ENCODE measurements at regions not wholly inside any gene's neighbourhood (a gene's known extent, or its start where the extent isn't known, plus 50 kb on each side); places are given as distances from the start of the nearest gene placed in this dataset.
A peak's percentile ranks its signal among the peaks of the same experiment; 100 is the strongest.

DNA sequence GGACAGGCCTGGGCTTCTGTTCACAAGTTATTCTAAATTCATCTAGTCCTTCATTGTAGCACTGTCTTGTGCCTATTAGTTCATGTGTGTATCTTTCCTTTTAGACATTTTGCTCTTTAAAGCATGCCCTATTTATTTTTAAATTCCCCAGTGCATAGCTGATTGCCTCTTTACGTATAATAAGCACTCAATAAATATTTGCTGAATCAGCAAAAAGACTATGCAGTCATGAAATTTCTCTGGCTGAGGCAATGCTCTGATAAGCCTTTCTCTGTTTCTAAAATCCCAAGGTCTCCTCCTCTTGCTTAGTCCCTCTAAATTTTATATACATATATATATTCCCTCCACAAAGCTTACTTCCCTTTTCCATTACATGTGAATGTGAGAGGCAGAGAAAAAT is 315.9 kb upstream of the PCSK5 start:
- H3K4me3 ChIP-seq (ENCODE audit: low read length): no peak overlapping the region
- H3K27me3 ChIP-seq (ENCODE audit: low read depth, low read length): no peaks in the 10 kb centered on the region
- H3K27ac ChIP-seq (ENCODE audit: low read length): no peak overlapping the region
- H3K4me2 ChIP-seq (ENCODE audit: low read length): no peak overlapping the region
- H3K9me3 ChIP-seq (ENCODE audit: insufficient read depth, low read length): no peaks in the 10 kb centered on the region
- no peaks in the 10 kb centered on the region for H4K20me1 ChIP-seq (ENCODE audit: insufficient read depth, low read length)
- no peak overlapping the region for H2AFZ ChIP-seq (ENCODE audit: low read depth, low read length)
- no peaks in the 10 kb centered on the region for H3K36me3 ChIP-seq (replicated peaks; ENCODE audit: low read depth, low read length)
- H3K9ac ChIP-seq (ENCODE audit: low read length): no peak overlapping the region
- H3K4me1 ChIP-seq (ENCODE audit: low read length): no peaks in the 10 kb centered on the region
- no peak for TF ChIP-seq EZH2phosphoT487 (IDR thresholded peaks at IDR 0.05; ENCODE audit: low read depth)
- H3K79me2 ChIP-seq (ENCODE audit: low read length): no peaks in the 10 kb centered on the region

GRCh38 chr9:75582870-75583269 is 307.6 kb upstream of the PCSK5 start:
- no peak for TF ChIP-seq CTCF (IDR thresholded peaks at IDR 0.05; ENCODE audit: low read depth, low read length)
- no peak for TF ChIP-seq EZH2phosphoT487 (IDR thresholded peaks at IDR 0.05; ENCODE audit: low read depth)
- H2AFZ ChIP-seq (ENCODE audit: low read depth, low read length): no peak overlapping the region
- no peaks in the 10 kb centered on the region for H3K36me3 ChIP-seq (replicated peaks; ENCODE audit: low read depth, low read length)
- H3K4me2 ChIP-seq (ENCODE audit: low read length): no peak overlapping the region
- H3K4me1 ChIP-seq (ENCODE audit: low read length): no peaks in the 10 kb centered on the region
- no peak overlapping the region for H3K27ac ChIP-seq (ENCODE audit: low read length)
- no peak overlapping the region for H3K9ac ChIP-seq (ENCODE audit: low read length)
- no peaks in the 10 kb centered on the region for H3K9me3 ChIP-seq (ENCODE audit: insufficient read depth, low read length)
- no peaks in the 10 kb centered on the region for H4K20me1 ChIP-seq (ENCODE audit: insufficient read depth, low read length)
- H3K79me2 ChIP-seq (ENCODE audit: low read length): no peaks in the 10 kb centered on the region
- no peaks in the 10 kb centered on the region for H3K27me3 ChIP-seq (ENCODE audit: low read depth, low read length)
- no peak overlapping the region for H3K4me3 ChIP-seq (ENCODE audit: low read length)

GRCh38 chr9:75588808-75589207 is 301.7 kb upstream of the PCSK5 start:
- TF ChIP-seq EZH2phosphoT487 (IDR thresholded peaks at IDR 0.05; ENCODE audit: low read depth) (no peak), CTCF (IDR thresholded peaks at IDR 0.05; ENCODE audit: low read depth, low read length) (peak; percentile 22; the same call in 1 of the 2 replicates)
- H3K4me1 ChIP-seq (ENCODE audit: low read length): no peaks in the 10 kb centered on the region
- no peak overlapping the region for H2AFZ ChIP-seq (ENCODE audit: low read depth, low read length)
- no peaks in the 10 kb centered on the region for H3K27me3 ChIP-seq (ENCODE audit: low read depth, low read length)
- no peak overlapping the region for H3K4me3 ChIP-seq (ENCODE audit: low read length)
- H3K36me3 ChIP-seq (replicated peaks; ENCODE audit: low read depth, low read length): no peaks in the 10 kb centered on the region
- no peak overlapping the region for H3K9ac ChIP-seq (ENCODE audit: low read length)
- no peaks in the 10 kb centered on the region for H3K9me3 ChIP-seq (ENCODE audit: insufficient read depth, low read length)
- H4K20me1 ChIP-seq (ENCODE audit: insufficient read depth, low read length): no peaks in the 10 kb centered on the region
- no peaks in the 10 kb centered on the region for H3K79me2 ChIP-seq (ENCODE audit: low read length)
- H3K4me2 ChIP-seq (ENCODE audit: low read length): no peak overlapping the region
- H3K27ac ChIP-seq (ENCODE audit: low read length): no peak overlapping the region

- H3K4me2 ChIP-seq (ENCODE audit: low read length): no peak overlapping the region
- no peak overlapping the region for H2AFZ ChIP-seq (ENCODE audit: low read depth, low read length)
- H3K4me3 ChIP-seq (ENCODE audit: low read length): no peak overlapping the region
- no peaks in the 10 kb centered on the region for H4K20me1 ChIP-seq (ENCODE audit: insufficient read depth, low read length)
- no peak overlapping the region for H3K27ac ChIP-seq (ENCODE audit: low read length)
- no peaks in the 10 kb centered on the region for H3K79me2 ChIP-seq (ENCODE audit: low read length)
- no peak overlapping the region for H3K9ac ChIP-seq (ENCODE audit: low read length)
- no peaks in the 10 kb centered on the region for H3K36me3 ChIP-seq (replicated peaks; ENCODE audit: low read depth, low read length)
- no peaks in the 10 kb centered on the region for H3K27me3 ChIP-seq (ENCODE audit: low read depth, low read length)
- no peaks in the 10 kb centered on the region for H3K9me3 ChIP-seq (ENCODE audit: insufficient read depth, low read length)
- TF ChIP-seq CTCF (IDR thresholded peaks at IDR 0.05; ENCODE audit: low read depth, low read length): no peak
- TF ChIP-seq EZH2phosphoT487 (IDR thresholded peaks at IDR 0.05; ENCODE audit: low read depth): no peak
- no peaks in the 10 kb centered on the region for H3K4me1 ChIP-seq (ENCODE audit: low read length)
Observed at GRCh38 chr9:75589497-75589896, 301.0 kb upstream of the PCSK5 start.

DNA sequence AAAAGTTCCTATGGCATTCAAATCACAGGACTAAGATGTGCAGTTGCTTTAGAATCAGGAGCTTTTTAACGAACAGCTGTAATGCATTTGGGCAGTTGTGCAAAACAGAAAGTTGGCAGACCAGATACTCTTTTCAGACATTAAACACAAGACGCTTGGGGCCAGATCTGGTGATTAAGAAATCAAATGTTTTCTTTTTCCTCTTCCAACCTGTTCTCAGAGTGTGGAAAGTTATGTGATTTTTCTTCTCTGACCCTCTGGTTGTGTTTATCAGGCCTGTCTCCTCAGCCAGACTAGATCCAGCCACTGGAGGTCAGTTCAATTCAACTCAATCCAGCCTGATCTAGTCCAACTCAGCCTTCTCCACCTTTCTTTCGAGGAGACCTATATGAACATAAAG is 298.5 kb upstream of the PCSK5 start:
- no peak for TF ChIP-seq CTCF (IDR thresholded peaks at IDR 0.05; ENCODE audit: low read depth, low read length)
- TF ChIP-seq EZH2phosphoT487 (IDR thresholded peaks at IDR 0.05; ENCODE audit: low read depth): no peak
- no peak overlapping the region for H3K4me3 ChIP-seq (ENCODE audit: low read length)
- H3K4me1 ChIP-seq (ENCODE audit: low read length): no peaks in the 10 kb centered on the region
- no peaks in the 10 kb centered on the region for H3K27me3 ChIP-seq (ENCODE audit: low read depth, low read length)
- H3K4me2 ChIP-seq (ENCODE audit: low read length): no peak overlapping the region
- no peaks in the 10 kb centered on the region for H3K9me3 ChIP-seq (ENCODE audit: insufficient read depth, low read length)
- no peaks in the 10 kb centered on the region for H4K20me1 ChIP-seq (ENCODE audit: insufficient read depth, low read length)
- no peaks in the 10 kb centered on the region for H3K79me2 ChIP-seq (ENCODE audit: low read length)
- no peaks in the 10 kb centered on the region for H3K36me3 ChIP-seq (replicated peaks; ENCODE audit: low read depth, low read length)
- H3K9ac ChIP-seq (ENCODE audit: low read length): no peak overlapping the region
- no peak overlapping the region for H3K27ac ChIP-seq (ENCODE audit: low read length)
- H2AFZ ChIP-seq (ENCODE audit: low read depth, low read length): no peak overlapping the region

Measured in OCI-LY3 (cell line).